CD1c-positive myeloid dendritic cell (primary cell): ENCODE measurements at regions not wholly inside any gene's neighbourhood (a gene's known extent, or its start where the extent isn't known, plus 50 kb on each side); places are given as distances from the start of the nearest gene placed in this dataset.

Source experiments
- DNase-seq: peaks from one replicate; pipeline ENCODE4 v3.0.0-alpha.2; 2016; ENCODE audit errors: extremely low spot score

DNA sequence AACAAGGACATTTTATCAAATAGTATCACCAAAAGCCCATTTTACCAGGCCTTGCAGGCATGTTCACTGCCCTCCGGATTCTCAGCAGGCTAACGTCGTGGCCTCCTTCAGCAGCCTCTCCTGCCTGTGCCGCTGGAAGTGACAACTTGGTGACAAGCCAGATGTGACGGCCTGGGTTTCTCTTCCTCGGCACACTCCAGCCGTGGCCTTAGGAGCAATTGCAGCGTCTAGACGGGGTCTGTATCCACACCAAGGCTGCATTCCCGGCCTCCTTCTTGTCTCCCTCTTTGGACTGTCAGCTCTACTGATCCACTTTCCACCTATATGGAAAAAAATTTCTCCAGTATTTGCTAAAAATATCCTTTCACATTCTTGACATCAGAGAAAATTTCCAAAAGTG, 145.3 kb upstream of the MGMT start:
- DNase-seq: no peak

DNA sequence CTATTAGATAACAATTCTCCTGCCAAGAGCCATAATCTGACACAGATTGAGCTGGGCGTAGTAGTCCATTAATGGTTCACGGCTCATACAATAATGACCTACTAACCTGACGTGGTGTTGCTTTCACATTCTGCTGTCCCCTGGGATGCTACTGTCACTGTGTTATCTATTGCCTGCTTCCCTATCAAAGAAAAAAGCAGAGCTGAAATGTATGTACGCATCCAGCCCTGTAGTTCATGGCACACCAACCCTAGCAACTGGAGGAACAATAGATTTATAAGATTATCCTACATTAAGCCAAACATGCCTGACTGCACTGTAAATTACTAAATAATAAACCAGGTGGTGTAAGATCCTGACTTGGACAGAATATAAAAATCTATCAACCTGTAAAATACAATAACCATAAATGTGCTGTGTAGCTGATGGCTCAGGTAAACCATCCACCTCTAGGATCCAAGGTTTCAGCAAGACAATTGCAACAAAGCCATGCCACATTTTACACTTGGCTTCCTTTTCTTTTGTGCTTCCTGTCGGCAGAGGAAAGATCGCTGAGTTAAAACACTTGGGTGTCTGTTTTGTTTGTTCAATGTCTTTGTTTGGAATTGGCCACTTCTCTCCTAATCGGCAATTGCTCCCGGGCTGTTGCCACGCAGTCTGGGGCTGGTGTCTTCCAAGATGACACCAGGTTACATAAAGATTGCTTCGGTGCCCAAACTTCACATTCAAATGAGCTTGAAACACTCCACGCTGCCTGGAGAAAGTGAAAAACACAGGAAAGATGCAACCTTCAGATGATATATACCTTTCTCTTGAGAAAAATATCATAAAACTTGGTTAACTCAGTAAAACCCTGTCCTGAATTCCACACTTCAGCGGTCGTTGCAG, 143.9 kb upstream of the MGMT start:
- DNase-seq: no peak

DNA sequence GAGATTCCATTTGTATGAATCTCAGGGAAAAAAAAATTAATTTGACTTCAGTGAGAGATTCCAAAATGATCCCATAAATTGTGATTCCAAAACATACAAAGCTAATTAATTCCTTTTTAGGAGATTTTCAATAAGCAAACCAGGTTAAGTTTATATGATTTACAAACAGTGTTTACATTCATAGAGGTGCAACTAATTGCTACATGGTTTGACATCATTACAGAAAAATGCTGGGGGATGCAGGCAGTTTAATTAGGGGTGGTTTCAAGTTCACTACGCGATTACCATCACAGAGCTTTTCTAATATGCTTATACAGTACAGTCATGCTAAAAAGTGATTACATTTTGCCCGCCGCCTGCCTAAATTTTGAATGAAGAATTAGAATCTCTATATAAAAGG, 143.2 kb upstream of the MGMT start:
- DNase-seq: no peak

DNA sequence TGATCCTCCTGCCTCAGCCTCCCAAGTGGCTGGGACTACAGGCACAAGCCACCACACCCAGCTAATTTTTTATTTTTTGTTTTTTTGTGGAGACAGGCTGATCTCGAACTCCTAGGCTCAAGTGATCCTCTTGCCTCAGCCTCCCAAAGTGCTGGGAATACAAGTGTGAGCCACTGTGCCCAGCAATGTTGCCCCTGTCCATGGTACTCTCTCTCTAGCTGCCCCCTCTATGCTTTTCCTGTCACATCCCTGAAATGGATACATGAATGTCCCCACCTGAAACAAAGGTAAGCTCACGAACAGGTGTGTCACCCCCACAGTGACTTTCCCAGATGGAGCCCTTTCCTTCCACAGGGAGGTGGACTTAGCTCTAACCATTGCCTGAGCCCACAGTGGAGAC, 141.1 kb upstream of the MGMT start:
- no peak for DNase-seq

DNA sequence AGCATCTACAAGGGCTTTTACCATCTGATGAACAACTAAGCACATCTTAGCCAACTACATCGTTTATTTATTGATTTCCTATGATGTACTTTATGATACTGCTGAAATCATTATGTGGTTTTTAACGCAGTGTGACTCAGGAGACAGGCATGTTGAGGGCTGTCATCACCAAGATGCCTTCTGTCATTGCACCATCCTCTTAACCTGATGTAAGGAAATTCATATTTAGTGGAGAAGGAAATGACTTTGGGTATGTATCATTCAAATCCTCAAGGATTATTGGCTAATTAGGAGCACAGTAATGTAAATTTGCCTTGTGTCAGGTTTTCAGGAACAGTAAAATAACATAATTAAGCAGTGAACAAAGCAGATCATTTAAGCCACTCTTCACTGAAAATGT, 138.5 kb upstream of the MGMT start:
- no peak for DNase-seq

DNA sequence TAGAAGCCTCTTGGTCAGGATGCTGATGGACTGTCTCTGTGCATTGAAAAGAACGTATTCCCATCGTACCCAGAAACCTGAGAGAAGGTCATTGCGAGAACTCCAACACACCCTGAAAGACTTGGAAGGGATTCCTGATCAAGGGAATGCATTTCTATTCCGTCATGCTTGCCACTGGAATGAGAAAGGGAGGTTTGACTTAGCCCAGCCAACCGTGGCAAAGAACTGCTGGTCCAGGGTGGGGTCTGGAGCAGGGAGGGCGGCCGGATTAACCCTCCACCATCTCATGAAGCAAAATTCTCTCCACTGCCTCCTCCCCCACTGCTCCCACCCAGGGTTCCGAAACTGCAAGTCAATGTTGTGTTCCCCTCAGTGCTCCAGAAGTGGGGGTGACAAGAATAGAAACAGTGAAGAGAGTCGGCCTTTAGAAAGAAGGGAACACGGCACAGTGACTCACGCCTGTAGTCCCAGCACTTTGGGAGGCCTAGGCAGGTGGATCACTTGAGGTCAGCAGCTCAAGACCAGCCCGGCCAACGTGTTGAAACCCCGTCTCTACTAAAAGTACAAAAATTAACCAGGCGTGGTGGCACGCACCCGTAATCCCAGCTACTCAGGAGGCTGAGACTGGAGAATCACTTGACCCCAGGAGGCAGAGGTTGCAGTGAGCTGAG, 137.5 kb upstream of the MGMT start:
- DNase-seq: no peak

DNA sequence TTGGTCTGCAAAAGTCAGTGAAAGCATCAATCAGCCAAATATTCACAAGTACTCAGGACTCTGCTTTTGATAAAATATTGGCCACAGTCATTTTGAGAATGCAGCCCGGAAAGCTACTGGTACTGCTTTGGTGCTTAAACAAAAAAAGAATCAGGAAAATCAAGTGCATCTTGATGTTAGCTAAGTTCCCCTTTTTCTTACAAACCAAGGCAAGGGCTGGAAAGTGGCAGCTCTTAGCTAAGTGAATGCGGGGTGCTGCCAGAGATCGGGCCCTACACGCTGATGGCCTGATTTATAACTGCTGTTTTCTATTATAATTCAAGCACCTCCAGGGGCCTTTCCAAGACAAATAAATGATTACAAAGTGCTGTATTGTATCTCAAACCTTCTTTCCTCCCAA, 136.8 kb upstream of the MGMT start:
- no peak for DNase-seq

DNA sequence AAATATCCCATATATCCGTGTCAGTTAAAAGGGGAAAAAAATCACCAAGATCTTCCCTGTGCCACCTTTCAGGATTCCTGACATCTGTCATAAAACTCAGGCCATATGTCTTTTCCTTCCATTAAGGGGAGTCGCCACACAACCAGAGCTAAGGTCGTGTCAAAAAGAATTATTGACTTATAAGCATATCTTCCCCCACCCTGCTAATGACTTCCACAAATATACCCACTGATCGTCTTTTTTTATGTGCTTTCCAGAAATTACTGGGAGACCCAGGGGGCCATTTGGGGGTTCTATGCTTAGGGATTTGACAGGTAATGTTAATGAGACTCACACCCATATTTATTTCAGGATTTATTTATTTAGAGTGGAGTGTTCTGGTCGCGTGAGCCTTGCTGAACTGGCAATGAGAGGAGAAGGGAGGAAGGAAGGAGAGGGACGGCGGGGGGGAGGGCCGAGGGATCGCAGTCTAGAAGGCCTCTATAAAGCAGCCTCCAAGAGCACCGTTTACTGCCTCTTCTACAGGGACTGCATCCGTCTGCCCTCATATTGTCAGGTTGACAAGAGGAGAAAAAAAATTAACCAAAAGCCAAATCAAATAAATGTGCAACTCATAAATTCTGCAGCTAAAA, 135.7 kb upstream of the MGMT start:
- no peak for DNase-seq

DNA sequence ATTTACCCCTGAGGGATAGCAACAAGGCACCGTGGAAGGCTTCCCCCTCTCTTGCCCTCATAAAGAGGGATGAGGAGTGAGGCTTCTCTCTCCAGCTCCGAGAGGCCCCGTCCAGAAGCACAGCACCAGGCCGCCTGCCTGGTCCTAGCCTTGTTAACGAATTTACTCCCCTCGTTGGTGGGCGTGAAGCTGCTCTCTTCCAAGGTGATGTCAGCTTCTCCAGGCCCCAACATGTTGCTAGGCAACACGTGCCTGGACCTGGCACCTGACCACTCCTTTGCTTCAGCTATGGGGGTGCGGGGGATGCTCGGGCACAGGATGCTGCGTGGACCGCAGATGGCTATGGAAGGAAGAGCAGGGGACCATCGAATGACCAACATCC, 135.2 kb upstream of the MGMT start:
- no peak for DNase-seq

DNA sequence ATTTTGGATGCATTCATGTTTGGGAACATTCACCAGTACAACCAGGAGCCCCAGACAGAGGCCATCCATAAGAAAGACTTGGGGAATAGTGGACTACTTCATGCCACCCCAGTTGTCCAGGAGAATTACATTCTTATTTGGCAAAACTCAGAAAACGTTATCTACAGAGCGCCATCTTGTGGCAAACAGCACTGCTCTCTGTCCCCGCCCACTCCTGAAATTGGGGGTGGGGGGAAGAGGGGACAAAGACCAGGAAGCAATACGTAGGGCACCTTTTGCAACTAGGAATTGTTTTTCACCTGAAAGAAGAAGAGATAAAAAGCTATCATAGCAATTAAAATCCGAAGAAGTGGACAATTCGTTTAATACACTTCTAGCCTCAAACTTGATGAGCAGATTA, 134.6 kb upstream of the MGMT start:
- DNase-seq: no peak

DNA sequence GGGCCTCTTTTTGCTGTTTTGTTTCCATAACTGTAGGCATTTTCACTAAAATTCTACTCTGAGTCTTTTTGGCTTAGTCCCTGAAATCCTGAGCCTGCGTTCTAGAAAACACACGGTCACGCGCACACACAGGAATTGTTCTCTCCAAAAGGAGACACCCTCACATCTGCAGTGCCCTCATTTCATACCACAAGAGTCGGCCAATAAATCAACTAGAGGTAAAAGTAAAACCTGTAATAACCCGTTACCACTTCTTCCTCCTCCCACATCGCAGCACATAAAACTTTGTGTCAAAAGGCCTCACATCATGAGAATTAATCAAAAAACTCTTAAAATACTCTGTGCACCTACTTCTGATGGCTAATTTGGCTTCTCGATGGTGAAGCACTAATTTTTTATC, 133.3 kb upstream of the MGMT start:
- DNase-seq: no peak

DNA sequence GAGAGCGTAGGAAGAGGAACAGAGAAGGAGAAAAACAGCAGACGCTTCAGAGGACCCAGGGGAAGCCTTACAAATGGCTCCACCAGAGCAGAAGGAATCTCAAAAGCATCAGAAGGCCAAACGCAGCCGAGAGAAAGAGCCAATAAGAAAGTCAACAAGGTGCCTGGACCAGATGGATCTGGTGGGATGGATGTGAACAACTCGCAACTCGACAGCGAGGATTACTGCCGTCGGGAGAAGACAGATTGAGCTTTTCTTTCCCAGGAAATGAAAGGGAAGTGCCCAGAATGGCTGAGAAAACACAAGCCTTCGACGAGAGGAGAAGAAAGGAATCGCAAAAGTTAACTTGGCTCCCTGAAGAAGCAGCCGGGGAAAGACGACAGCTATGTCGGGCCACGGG, 132.8 kb upstream of the MGMT start:
- no peak for DNase-seq

DNA sequence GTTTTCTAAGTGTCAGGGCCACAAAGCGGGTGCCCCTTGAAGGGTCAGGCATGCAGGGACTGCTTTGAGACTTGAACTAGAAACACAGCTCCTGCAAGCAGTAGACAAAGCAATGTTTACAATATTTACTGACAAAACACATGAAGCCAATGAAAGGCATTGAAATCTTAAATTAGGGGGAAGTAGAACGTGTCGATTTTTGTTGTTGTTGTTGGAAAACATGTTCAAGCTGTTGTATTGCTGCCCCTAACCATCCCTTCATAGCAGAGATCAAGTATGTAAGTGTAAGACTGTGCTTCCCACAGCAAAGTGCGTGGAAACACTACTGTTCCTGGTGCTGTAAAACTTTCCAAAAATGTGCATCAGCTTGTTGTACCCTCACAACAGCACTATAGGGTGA, 131.6 kb upstream of the MGMT start:
- no peak for DNase-seq

DNA sequence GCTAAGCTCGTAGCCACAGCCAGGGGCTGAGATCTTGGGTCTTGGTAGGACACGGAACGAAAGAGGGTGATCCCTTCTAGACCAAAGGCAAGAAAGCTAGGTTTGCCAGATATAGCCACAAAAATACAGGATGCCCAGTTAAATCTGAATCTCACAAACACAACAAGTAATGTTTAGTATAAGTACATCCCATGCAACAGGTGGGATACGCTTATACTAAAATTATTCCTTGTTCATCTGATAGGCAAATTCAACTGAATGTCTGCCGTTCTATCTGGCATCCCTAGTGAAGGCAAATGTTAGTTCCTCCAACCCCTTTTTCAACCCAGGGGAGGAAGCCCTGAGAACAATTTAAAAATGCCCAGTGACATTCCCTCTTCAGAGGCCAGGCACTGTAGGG, 131.1 kb upstream of the MGMT start:
- no peak for DNase-seq

DNA sequence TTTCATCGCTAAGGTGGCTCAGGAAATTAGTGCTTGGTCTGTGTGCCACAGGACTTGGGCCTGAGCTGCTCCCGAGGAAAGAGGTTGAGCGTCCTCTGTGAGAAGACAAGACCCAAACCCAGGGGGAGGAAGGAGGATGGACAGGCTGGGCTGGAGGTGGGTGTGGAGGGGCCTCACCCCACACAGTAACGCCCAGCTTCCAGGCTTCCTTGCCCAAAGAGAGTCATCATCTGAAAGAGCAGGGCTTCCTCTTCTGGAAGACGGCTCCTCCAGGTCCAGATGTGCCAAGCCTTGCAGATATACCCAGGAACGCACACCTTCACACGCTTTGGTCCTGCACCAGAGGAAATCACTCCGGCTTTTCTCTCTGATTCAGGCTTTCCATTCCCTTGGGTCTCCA, 127.8 kb upstream of the MGMT start:
- no peak for DNase-seq

DNA sequence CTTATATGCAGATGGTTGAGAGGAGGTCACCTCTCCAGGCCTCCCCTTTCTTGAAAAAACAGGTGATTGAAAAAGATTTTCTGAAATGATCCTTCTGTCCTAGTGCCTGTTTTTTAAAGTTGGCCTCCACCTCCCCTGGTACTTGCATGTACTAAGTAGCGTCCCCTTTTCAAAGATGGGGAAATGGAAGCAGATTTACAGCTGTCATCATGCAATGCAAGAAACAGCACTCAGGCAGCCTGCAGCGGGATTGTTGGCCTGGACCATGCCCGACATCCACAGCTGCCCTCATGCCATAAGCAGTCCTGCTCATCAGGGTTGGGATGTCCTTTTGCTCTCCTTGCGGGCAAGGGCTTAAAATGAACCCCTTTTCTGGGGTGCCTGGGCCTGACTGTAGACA, 127.2 kb upstream of the MGMT start:
- no peak for DNase-seq

DNA sequence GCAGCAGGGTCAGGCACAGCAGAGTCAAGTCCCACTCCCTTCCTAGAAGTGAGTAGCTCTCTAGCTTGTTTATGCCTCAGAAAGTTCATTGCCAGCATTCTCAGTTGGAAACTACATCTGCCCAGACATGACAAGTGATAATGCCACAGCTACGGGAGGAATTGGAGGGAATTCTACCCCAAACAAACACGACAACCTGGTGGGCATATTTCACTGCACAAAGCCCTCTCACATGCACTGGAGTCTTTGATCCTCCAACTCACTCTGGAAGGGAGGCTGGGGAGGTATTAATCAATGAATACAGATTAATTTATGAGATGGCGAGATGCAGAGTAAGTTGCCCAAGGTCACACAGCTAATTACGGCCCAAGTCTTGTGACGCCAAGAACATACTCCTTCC, 126.0 kb upstream of the MGMT start:
- no peak for DNase-seq

DNA sequence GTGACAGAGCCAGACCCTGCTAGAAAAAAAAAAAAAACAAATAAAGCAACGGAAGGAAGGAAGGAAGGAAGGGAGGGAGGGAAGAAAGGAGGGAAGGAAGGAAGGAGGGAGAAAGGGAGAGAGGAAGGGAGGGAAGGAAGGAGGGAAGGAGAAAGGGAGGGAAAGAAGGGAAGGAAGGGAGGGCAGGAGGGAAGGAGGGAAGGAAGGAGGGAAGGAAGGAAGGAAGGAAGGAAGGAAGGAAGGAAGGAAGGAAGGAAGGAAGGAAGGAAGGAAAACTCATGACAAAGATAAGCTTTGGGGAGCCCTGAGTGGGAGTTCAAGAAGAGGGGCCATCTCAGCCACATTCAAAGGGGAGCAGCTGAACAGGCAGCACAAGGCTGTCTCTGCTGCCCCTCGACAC, 124.7 kb upstream of the MGMT start:
- no peak for DNase-seq

DNA sequence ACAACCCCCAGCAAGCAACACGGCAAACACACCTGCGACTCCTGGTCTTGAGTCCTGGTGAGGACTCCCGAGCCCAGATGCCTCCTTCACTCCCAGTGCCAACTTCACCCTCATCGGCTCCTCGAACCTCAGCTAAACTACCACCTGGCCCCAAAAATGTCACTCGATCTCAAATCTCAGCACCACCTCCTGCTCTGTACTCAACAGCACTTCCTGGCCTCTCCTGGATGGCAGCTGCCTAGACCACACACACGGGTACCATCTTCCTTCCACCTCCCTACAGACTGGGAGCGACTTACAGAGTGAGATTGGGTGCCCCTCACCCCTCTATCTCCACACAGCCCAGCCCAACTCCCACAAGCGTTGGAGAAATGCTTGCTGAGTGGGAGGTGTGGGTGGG, 123.9 kb upstream of the MGMT start:
- DNase-seq: no peak

DNA sequence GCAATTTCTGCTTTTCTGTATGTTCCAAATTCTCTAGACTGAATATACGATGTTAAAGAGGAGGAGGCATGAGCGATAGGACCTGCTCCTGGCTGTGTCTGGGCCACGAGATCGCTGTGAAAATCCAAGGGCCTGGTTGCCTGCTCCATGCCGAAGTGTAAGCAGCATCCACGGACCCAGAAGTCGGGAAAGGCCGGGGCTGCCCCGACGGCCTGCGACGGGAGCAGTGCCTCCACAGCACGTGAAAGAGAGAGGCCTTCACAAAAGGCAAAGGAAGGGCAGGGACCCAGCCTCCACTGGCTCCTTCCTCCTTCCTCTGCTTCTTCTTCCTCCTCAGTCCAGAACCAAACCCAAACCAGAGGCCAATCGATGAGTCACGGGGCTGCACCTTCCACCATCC, 122.9 kb upstream of the MGMT start:
- DNase-seq: no peak

DNA sequence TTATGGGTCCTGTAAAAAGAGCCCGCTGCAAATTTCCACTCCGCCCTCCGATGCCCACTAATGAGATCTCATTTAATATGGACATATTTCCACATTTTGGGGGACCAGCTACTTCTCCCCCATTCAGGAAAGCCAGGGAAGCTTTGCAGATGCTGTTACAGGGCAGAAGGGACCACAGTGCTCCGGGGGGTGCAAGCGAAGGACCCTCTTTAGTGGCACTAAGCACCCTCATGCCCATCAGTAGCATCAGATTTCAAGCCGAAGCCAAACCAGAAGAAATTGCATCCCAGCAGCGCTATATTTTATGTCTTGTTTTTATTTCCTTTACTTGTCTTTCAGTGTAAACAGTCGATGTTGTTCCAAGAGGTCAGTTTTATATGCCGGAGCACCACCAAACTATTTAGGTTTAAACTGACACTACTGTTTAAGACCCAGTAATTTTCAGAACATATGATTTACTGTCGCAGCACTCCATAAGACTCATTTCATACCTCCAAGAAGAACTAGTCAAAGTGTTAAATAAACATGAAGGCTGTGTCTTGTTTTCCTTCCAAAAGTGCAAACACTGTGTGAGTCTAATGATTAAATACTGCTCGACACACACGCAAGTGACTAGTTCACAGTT, 122.2 kb upstream of the MGMT start:
- DNase-seq: no peak

DNA sequence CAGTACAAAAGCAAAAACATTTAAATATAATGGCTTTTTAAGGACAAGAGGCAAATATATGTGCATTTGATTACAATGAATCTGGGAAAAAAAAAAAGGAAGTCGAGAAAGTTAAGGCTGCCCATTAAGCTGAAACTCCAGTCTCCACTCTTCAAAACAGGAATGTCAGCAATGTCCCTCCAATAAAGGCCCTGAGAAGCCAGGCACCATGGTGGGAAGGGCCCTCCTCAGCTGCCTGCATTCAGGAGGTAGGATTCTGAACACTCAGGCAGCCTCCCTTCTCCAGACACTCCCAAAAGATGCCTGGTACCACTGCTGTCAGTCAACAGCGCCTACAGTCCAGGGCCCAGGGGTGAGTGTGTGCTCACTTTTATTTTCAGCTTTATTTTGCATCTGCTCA, 121.3 kb upstream of the MGMT start:
- DNase-seq: no peak

DNA sequence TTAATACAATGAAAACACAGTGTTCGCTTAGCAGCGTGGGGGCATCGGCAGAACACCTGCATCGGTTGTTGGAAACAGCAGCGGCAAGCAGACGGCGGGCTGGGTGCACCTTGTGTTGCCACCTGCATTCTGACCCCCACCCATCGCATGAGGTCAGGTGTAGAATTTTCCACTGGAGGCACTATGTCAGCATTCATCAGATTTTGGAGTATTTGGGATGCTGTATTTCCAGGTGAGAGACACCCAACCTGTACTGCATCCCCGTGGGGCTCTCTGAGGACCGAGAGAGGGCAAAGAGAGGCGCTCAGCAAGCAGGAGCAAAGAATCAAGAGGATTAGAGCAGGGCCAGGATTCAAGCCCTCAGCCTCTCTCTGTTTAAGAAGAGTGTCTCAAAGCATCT, 116.4 kb upstream of the MGMT start:
- no peak for DNase-seq
